BJ (cell line): ENCODE measurements at regions not wholly inside any gene's neighbourhood (a gene's known extent, or its start where the extent isn't known, plus 50 kb on each side); places are given as distances from the start of the nearest gene placed in this dataset.

ENCODE experiments used
- CTCF ChIA-PET: fragments of 350-600 bp; formaldehyde crosslinking; extraction: SDS; loops from one replicate; lab custom pipeline; 2021; ENCODE audit warnings: antibody characterized with exemption, inconsistent platforms; lab: Yijun Ruan, JAX
- POLR2A ChIA-PET: fragments of 300-600 bp; sonication (Branson Sonifier 250); formaldehyde crosslinking; extraction: SDS; loops from one replicate; lab custom pipeline; 2021; ENCODE audit warnings: antibody characterized with exemption; lab: Charles Lee
- DNase-seq: peaks from one replicate; pipeline ENCODE4 v3.0.0-alpha.2; 2011; ENCODE audit warnings: low read depth
- H3K27me3 ChIP-seq: 2 replicates; pipeline ENCODE4 v1.6.0; 2011; ENCODE audit warnings: low read length; ENCODE audit not compliant: control insufficient read depth, insufficient read depth
- H3K36me3 ChIP-seq: 2 replicates; pipeline ENCODE4 v1.5.1; 2011; ENCODE audit warnings: low read length; ENCODE audit not compliant: control insufficient read depth, insufficient read depth
- H3K4me3 ChIP-seq: 2 replicates; pipeline ENCODE4 v1.5.1; 2011; ENCODE audit warnings: low read depth, mild to moderate bottlenecking, control low read depth, low read length
- TF ChIP-seq, protein P1 (sequence below): IDR thresholded peaks from 2 replicates; pipeline ENCODE4 v1.5.1; 2011; ENCODE audit warnings: low read depth, mild to moderate bottlenecking, control low read depth, inconsistent platforms, low read length, moderate library complexity; ENCODE audit not compliant: insufficient read depth

- CTCF ChIA-PET = no interaction called here
- H3K27me3 ChIP-seq = no peaks in the 10 kb centered on the region
- POLR2A ChIA-PET = no interaction called here
- H3K4me3 ChIP-seq = no peak overlapping the region
- no peaks in the 10 kb centered on the region for H3K36me3 ChIP-seq
- DNase-seq = no peak
- TF ChIP-seq, protein P1, sequence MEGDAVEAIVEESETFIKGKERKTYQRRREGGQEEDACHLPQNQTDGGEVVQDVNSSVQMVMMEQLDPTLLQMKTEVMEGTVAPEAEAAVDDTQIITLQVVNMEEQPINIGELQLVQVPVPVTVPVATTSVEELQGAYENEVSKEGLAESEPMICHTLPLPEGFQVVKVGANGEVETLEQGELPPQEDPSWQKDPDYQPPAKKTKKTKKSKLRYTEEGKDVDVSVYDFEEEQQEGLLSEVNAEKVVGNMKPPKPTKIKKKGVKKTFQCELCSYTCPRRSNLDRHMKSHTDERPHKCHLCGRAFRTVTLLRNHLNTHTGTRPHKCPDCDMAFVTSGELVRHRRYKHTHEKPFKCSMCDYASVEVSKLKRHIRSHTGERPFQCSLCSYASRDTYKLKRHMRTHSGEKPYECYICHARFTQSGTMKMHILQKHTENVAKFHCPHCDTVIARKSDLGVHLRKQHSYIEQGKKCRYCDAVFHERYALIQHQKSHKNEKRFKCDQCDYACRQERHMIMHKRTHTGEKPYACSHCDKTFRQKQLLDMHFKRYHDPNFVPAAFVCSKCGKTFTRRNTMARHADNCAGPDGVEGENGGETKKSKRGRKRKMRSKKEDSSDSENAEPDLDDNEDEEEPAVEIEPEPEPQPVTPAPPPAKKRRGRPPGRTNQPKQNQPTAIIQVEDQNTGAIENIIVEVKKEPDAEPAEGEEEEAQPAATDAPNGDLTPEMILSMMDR = no peak
Measured at GRCh38 chr14:28088125-28088524, 678.5 kb upstream of the FOXG1 start.

DNA sequence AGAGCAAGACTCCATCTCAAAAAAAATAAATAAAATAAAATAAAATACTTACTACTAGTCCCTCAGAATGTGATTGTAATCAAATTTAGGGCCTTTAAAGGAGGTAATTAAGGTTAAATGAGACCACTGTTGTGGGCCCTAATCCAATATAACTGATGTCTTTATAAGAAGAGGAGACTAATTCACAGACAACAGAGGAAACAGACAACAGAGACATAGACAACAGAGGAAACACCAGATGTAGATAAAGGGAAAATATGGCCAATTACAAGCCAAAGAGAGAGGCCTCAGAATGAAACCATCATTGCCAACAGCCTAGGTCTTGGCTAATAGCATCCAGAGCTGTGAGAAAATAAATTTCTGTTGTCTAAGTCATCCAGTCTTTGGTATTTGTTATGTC, 669.0 kb upstream of the FOXG1 start:
- POLR2A ChIA-PET = no interaction called here
- Histone ChIP-seq H3K36me3 (no peaks in the 10 kb centered on the region), H3K4me3 (no peak overlapping the region), H3K27me3 (no peaks in the 10 kb centered on the region)
- TF ChIP-seq, protein P1 = no peak
- CTCF ChIA-PET = no interaction called here
- no peak for DNase-seq

DNA sequence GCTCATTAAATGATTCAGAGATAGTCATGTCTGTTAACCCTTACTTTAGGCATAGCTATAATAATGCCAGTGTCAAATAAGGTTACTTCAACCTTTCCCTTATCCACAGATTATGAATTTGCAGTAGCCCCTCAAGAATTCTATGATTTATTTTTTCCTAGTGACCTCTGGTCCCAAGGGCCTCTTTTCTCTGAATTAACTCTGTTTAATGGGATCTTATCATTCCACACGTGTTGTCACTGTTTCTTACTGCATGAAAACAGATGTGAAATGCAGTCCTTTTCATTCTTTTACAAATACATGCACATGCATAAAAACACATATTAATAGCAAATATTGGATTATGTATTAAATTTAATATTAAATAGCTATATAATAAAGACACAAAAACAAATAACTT, 667.7 kb upstream of the FOXG1 start:
- TF ChIP-seq, protein P1 = no peak
- ChIA-PET CTCF (no interaction called here), POLR2A (no interaction called here)
- Histone ChIP-seq H3K27me3 (no peaks in the 10 kb centered on the region), H3K4me3 (no peak overlapping the region), H3K36me3 (no peaks in the 10 kb centered on the region)
- no peak for DNase-seq

DNA sequence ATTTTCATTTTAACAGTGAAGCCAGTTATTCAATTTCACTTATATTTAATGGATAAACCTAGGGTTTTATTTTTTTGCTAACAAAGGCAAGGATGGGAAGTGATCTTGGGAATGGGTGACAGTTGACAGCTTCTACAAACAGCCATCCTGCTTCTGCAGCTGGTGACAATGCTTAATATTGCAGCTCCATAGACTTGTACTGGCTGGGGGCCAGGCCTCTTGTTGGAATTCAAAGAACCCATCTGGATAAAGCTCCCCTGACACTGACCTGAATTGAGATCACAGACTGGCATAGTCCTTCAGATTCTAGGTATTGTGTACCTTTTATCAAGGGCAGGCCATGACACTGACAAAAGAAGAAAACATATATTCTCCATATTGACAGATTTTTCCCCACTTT, 664.6 kb upstream of the FOXG1 start:
- CTCF ChIA-PET = no interaction called here

GRCh38 chr14:28102814-28103213, 663.8 kb upstream of the FOXG1 start:
- TF ChIP-seq, protein P1 = no peak
- no peak for DNase-seq
- Histone ChIP-seq H3K27me3 (no peaks in the 10 kb centered on the region), H3K4me3 (no peak overlapping the region), H3K36me3 (no peaks in the 10 kb centered on the region)
- ChIA-PET CTCF (no interaction called here), POLR2A (no interaction called here)

More for the DNA sequence above, 664.6 kb upstream of the FOXG1 start:
- Histone ChIP-seq H3K27me3 (no peaks in the 10 kb centered on the region), H3K36me3 (no peaks in the 10 kb centered on the region), H3K4me3 (no peak overlapping the region)
- TF ChIP-seq, protein P1 = no peak
- DNase-seq = no peak
- POLR2A ChIA-PET = no interaction called here
